CD4-positive, alpha-beta T cell (primary cell): ENCODE measurements at regions not wholly inside any gene's neighbourhood (a gene's known extent, or its start where the extent isn't known, plus 50 kb on each side); places are given as distances from the start of the nearest gene placed in this dataset.
A peak's percentile ranks its signal among the peaks of the same experiment; 100 is the strongest.
"Not testable (repeated sequence)": the region's sequence is repeated elsewhere in the genome, so short reads cannot be mapped to it uniquely, and the experiment has no call there.

Experiments
- ATAC-seq: fragments of 200-7000 bp; cut with Tn5 transposase; one replicate; pipeline ENCODE4 v1.10.0; 2022; ENCODE audit warnings: mild to moderate bottlenecking; ENCODE audit not compliant: poor library complexity
- CTCF ChIA-PET: fragments of 350-600 bp; sonication (Branson Sonifier 250); formaldehyde crosslinking; loops from one replicate; lab custom pipeline; 2021; ENCODE audit warnings: antibody characterized with exemption, inconsistent platforms; lab: Charles Lee
- POLR2A ChIA-PET: fragments of 350-600 bp; sonication (Branson Sonifier 250); formaldehyde crosslinking; loops from one replicate; lab custom pipeline; 2021; ENCODE audit warnings: antibody characterized with exemption, inconsistent platforms; lab: Charles Lee
- DNase-seq, 14 experiments: peaks; one replicate each; pipeline ENCODE4 v3.0.0-alpha.2; 2013 to 2020; ENCODE audit warnings: mixed read lengths in 2 of 14
- H3K27ac ChIP-seq, 2 donors: one replicate each; pipeline versions ENCODE4 v1.5.1 to v1.7.0; 2013; ENCODE audit warnings: low read length in 2 of 2, low read depth in 1 of 2, mild to moderate bottlenecking in 1 of 2
- H3K27me3 ChIP-seq, 2 experiments: 1 replicate in 1 of 2; 2 replicates in 1 of 2; pipeline versions ENCODE4 v1.6.1 to v1.7.0; 2013; ENCODE audit warnings: low read length in 2 of 2, control low read depth in 1 of 2, mild to moderate bottlenecking in 1 of 2, moderate library complexity in 1 of 2; ENCODE audit not compliant: insufficient read depth in 2 of 2, control insufficient read depth in 1 of 2
- H3K36me3 ChIP-seq: one replicate; pipeline ENCODE4 v1.6.1; 2013; ENCODE audit warnings: low read length, control low read depth; ENCODE audit not compliant: insufficient read depth
- H3K4me1 ChIP-seq: one replicate; pipeline ENCODE4 v1.6.1; 2013; ENCODE audit warnings: low read length, control low read depth; ENCODE audit not compliant: insufficient read depth
- H3K4me3 ChIP-seq: one replicate; pipeline ENCODE4 v1.5.1; 2013; ENCODE audit warnings: mild to moderate bottlenecking, low read length, moderate library complexity
- H3K9me3 ChIP-seq, 2 experiments: 1 replicate in 1 of 2; 2 replicates in 1 of 2; pipeline versions ENCODE4 v1.6.1 to v1.7.0; 2013; ENCODE audit warnings: low read length in 2 of 2, mild to moderate bottlenecking in 2 of 2, control low read depth in 1 of 2, moderate library complexity in 1 of 2; ENCODE audit not compliant: control insufficient read depth in 1 of 2, insufficient read depth in 1 of 2
- H3K27ac Mint-ChIP-seq: one replicate; pipeline ENCODE4 v1.8.0; 2020; ENCODE audit warnings: mixed read lengths
- H3K27me3 Mint-ChIP-seq: one replicate; pipeline ENCODE4 v1.8.0; 2021; ENCODE audit warnings: mixed read lengths
- H3K36me3 Mint-ChIP-seq: one replicate; pipeline ENCODE4 v1.8.0; 2021; ENCODE audit warnings: low read depth, mixed read lengths
- H3K4me1 Mint-ChIP-seq: one replicate; pipeline ENCODE4 v1.8.0; 2021; ENCODE audit warnings: low read depth, mixed read lengths
- H3K4me3 Mint-ChIP-seq: one replicate; pipeline ENCODE4 v1.8.0; 2020; ENCODE audit warnings: mild to moderate bottlenecking, mixed read lengths
- H3K9me3 Mint-ChIP-seq: one replicate; pipeline ENCODE4 v1.8.0; 2020; ENCODE audit warnings: mixed read lengths
- intact Hi-C, 2 experiments: fragments of 100-400 bp; cut with DNase I in 1 of 2; cut with micrococcal nuclease in 1 of 2; formaldehyde crosslinking; loops; one replicate each; pipeline versions ENCODE4 v1.15.1 to v1.9.0; 2023 to 2025; cut with DNase I, micrococcal nuclease

- H3K9me3 Mint-ChIP-seq = peaks cover 18% of the 10 kb centered on the region
- H3K4me3 Mint-ChIP-seq, H3K27me3 Mint-ChIP-seq, POLR2A ChIA-PET, H3K27ac Mint-ChIP-seq, intact Hi-C loops, H3K36me3 ChIP-seq, DNase-seq, ATAC-seq, H3K4me3 ChIP-seq, H3K27me3 ChIP-seq, H3K36me3 Mint-ChIP-seq, H3K4me1 ChIP-seq, H3K27ac ChIP-seq, CTCF ChIA-PET, H3K4me1 Mint-ChIP-seq: not testable (repeated sequence)
- peaks cover 25% of the 10 kb centered on the region in 2 experiments for H3K9me3 ChIP-seq
Observed at GRCh38 chr21:9246010-9246409, 1275.4 kb upstream of the TPTE start.

DNA sequence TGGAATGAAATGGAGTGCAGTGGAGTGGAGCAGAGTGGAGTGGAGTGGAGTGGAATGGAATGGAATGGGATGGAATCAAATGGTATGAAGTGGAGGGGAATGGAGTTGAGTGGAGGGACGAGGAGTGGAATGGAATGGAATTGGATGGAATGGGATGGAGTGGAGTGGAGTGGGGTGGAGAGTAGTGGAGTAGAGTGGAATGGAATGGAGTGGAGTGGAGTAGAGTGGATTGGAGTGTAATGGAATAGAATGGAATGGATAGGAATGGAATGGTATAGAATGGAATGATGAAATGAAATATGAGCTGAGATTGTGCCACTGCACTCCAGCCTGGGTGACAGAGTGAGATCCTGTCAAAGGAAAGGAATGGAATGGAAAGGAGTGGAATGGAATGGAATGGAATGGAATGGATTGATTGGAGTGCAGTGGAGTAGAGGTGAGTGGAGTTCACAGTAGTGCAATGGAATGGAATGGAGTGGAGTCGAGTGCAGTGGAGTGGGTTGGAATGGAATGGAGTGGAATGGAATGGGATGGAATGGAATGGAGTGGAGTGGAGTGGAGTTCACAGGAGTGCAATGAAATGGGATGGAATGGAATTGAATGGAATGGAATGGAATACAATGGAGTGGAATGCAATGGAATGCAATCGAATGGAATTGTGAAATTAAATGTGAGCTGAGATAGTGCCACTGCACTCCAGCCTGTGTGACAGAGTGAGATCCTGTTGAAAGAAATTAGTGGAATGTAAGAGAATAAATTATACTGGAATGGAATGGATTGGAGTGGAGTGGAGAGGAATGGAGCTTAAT is 1274.7 kb upstream of the TPTE start:
- POLR2A ChIA-PET, H3K36me3 Mint-ChIP-seq, H3K4me1 ChIP-seq, CTCF ChIA-PET, H3K4me1 Mint-ChIP-seq, H3K27me3 Mint-ChIP-seq, H3K4me3 Mint-ChIP-seq, H3K4me3 ChIP-seq, H3K36me3 ChIP-seq, H3K27ac Mint-ChIP-seq, H3K27me3 ChIP-seq, intact Hi-C loops, ATAC-seq, H3K27ac ChIP-seq: not testable (repeated sequence)
- H3K9me3 ChIP-seq = peaks cover 25% of the 10 kb centered on the region in 2 experiments
- DNase-seq = peak in 1 of 14 experiments; percentile 0
- peaks cover 18% of the 10 kb centered on the region for H3K9me3 Mint-ChIP-seq

DNA sequence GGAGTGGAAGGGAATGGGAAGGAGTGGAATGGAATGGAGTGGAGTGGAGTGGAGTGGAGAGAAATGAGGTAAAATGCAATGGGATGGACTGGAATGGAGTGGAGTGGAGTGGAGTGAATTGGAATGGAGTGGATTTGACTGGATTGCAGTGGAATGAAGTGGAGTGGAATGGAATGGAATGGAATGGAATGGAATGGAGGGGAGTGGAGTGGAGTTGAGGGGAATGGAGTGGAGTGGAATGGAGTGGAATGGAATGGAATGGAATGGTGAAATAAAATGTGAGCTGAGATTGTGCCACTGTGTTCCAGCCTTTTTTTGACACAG is 1274.1 kb upstream of the TPTE start:
- intact Hi-C loops, H3K27ac ChIP-seq, H3K27ac Mint-ChIP-seq, H3K36me3 Mint-ChIP-seq, H3K4me3 Mint-ChIP-seq, CTCF ChIA-PET, DNase-seq, H3K27me3 Mint-ChIP-seq, H3K27me3 ChIP-seq, H3K4me3 ChIP-seq, H3K4me1 ChIP-seq, H3K4me1 Mint-ChIP-seq, ATAC-seq, POLR2A ChIA-PET, H3K36me3 ChIP-seq: not testable (repeated sequence)
- H3K9me3 ChIP-seq = peaks cover 25% of the 10 kb centered on the region in 2 experiments
- H3K9me3 Mint-ChIP-seq = peaks cover 18% of the 10 kb centered on the region

- H3K27ac ChIP-seq, H3K4me3 ChIP-seq, H3K4me1 Mint-ChIP-seq, H3K4me1 ChIP-seq, POLR2A ChIA-PET, H3K36me3 Mint-ChIP-seq, H3K27me3 ChIP-seq, intact Hi-C loops, H3K27ac Mint-ChIP-seq, DNase-seq, H3K4me3 Mint-ChIP-seq, CTCF ChIA-PET, ATAC-seq, H3K36me3 ChIP-seq, H3K27me3 Mint-ChIP-seq: not testable (repeated sequence)
- H3K9me3 Mint-ChIP-seq = peaks cover 18% of the 10 kb centered on the region
- peaks cover 25% of the 10 kb centered on the region in 2 experiments for H3K9me3 ChIP-seq
Observed at GRCh38 chr21:9247616-9248317, 1273.6 kb upstream of the TPTE start.
